Hematopoietic multipotent progenitor cell treated with erythropoietin and hydrocortisone succinate and interleukin-3 and kit ligand, for 17 days (in vitro differentiated cells): ENCODE measurements at regions not wholly inside any gene's neighbourhood (a gene's known extent, or its start where the extent isn't known, plus 50 kb on each side); places are given as distances from the start of the nearest gene placed in this dataset.

Source experiments
- DNase-seq: peaks from one replicate; pipeline ENCODE4 v3.0.0-alpha.2; 2015; ENCODE audit warnings: low spot score

DNA sequence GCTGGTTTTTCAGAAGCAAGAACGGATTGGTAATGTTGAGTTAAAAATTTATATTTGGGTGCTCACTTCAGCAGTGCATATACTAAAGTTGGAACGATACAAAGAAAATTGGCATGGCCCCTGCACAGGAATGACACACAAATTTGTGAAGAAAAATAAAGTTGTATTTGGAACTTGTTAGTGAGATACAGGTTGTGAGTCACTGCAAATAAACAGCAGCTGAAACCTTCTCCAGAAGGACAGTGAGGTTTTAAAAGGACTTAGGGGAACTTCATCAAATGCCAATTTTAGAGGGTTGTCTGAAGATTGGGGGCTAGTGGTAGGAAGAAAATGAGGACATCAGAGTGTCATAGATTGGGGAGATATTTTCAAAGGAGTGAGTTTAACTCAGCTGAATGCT is 79.7 kb upstream of the ELOVL6 start:
- no peak for DNase-seq

DNA sequence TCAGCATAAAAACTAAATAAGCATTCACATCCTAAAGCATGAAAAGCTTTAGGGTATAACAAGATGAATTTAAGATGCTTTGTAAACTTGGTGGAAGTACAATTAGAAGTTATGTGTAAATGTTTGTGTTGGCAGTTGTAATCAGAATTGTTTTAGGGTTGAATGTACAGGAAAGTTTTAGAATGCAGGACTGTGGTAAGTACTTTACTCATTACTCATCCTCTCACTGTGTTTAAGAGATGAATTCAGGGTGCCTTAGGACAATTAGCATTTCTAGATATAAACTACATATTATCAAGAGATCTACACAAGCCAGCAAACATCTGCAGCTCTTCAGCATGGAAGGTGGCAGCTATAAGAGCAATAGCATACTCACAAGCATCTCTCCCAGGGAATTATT is 77.5 kb upstream of the ELOVL6 start:
- no peak for DNase-seq

DNA sequence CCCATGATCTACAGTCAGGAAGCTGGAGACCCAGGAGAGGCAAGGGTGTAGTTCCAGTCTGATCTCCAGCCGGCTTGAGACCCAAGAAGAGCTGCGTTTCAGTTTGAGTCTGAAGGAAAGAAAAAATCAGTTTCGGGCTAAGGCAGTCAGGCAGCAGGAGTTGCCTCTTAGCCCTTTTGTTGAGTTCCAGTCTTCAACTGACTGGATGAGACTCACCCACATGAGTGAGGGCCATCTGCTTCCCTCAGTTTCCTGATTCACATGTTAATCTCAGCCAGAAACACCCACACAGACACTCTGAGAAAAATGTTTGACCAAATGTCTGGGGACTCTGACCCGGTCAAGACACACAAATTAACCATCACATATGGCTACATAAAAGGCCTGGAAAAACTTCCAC is 73.6 kb upstream of the ELOVL6 start:
- DNase-seq, result no peak

DNA sequence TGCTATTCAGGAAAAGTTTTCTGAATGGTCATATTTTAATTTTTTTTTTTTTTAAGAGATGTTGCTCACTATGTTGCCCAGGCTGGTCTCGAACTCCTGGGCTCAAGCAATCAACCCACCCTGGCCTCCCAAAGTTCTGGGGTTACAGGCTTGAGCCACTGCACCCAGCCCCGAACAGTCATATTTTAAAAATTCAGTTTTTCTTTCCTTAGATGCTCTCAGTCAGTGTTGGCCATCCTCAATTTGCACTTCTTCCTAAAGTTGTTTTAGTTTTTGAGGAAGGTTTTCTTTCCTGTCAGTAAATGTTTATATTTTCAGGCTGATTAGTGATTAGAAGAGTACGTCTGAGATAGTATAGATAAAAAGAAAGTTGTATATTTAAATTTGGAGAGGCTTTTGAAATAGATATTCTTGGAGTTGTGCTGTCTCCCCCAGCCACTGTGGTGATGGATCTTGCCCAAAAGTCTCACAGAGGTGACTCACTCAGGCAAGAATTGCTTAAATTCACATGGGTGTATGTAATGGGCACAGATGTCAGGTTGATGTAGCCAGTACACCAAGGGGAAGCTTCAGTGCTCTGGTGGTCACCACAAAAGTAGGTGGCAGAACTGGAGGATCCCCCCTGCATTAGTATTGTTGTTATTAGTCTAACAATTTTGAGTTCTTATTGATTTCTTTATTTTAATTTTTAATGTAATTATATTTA is 72.2 kb upstream of the ELOVL6 start:
- DNase-seq, result no peak

DNA sequence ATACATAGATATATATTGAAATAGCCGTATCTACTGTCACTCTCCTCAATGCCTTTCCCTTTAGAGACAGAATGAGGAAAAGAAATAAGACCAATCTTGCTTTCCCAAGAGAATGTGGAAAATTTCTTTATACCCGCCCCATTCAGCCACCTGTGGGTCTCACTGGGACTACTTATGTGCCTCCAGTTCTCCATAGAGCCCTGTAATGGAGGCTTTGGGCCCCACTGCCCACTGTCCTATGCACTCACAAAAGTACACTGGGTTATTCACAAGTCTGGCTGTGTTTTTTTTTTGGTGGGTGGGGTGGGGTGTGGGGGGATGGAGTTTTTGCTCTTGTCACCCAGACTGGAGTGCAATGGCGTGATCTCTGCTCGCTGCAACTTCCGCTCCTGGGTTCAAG is 70.4 kb upstream of the ELOVL6 start:
- DNase-seq, result no peak

DNA sequence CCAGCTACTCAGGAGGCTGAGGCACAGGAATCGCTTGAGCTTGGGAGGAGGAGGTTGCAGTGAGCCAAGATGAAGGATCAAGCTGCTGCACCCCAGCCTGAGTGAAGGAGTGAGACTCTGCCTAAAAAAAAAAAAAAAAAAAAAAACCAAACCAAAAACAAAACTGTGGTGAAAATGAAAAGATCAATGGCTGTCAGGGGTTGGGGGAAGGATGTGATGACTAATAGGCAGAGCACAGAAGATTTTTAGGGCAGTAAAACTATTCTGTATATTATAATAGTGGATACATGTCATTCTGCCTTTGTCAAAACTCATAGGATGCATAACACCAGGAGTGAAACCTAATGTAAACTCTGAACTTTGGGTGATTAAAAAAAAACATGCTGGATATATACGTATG is 69.9 kb upstream of the ELOVL6 start:
- no peak for DNase-seq

DNA sequence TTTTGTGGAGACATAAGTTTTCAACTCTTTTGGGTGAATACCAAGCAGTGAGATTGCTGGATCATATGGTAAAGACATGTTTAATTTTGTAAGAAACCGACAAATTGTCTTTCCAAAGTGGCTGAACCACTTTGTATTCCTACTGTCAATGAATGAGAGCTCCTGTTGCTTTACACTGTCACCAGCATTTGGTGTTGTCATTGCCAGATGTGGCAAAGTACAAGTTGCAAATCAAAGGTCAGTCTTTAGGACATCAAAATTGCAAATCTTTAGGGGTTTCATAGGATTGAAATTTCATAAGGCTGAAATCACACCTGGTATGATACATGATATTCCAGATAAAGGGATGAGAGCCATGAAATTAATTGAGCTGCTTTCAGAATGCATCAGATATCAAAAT is 67.7 kb upstream of the ELOVL6 start:
- no peak for DNase-seq

DNA sequence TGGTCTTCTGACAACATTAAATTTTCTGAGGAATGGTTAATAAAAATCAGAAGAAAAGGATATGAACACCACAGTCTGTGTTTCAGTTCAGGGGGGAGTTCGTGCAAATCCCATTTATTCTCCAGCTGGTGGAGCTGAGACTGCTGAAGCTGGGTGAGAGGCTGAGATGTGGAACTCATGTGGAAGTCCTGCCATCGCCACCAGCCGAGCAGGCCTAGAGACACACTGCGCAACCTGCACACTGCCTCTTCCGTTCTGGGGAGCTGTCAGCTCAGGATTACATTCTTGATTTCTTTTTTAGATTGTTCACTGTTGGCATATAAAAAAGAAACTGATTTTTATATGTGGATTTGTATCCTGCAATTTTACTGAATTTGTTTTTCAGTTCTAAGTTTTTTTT is 66.6 kb upstream of the ELOVL6 start:
- no peak for DNase-seq

DNA sequence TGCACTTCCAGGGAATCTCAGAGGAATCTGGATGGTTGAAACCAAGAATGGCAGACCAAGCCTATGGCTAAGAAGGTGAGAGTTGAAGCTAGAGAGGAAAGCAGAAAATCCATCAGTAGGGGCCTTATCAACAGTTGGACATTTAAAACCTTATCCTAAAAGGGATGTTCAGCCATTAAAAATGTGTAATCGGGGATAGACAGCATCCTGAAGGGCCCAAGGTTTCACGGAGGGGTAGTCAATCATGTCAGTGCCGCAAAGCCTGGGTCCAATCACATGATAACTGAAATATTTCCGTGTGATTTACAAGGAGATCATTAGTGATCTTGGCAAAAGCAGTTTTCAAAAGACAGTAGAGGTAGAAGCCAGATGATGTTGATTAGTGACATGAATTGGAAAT is 61.9 kb upstream of the ELOVL6 start:
- DNase-seq, result no peak

DNA sequence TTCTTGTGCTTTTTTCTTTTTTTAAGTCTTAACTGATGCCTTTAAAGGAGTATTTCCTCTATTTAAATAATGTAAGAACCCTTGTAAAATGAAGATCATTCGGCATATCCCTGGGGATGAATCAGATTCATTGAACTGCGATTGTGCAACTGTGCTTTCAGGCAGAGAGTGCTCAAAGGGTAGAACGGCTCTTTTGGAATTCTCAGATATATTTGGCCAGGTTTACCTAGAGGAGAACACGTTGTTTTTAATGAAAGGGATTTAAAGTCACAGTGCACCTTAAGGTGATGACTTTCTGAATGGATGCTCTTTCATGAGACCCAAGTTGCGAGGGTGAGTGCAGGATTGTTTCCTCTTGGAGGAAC is 51.6 kb upstream of the ELOVL6 start:
- DNase-seq, result peak; percentile 45

DNA sequence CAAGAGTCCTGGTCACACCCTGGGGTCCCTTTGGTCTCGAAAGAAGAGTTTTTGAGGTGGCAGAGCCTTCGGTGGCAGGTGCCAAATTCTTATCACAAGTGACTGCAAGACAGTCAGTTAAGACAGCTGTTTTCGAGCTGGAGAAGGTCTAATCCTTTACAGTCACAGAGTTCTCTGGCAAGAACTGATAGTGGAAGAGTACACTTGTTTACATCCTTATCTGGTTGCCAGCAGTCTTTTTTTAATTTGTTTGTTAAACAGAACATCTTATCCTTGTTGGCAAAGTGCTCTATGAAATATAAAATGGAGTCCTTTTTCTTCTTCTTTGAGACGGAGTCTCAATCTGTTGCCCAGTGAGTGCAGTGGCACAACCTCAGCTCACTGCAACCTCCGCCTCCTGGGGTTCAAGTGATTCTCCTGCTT is 50.4 kb upstream of the ELOVL6 start:
- DNase-seq, result peak; percentile 91
